ENCODE measurements at regions not wholly inside any gene's neighbourhood (a gene's known extent, or its start where the extent isn't known, plus 50 kb on each side); places are given as distances from the start of the nearest gene placed in this dataset.

GRCh38 chr6:149211046-149211571 lies 106.4 kb upstream of the TAB2 start:
- FAIRE-seq, result no peak
- DNase-seq (ENCODE audit: low spot score in 2 of 2), result no peak

- no peak for FAIRE-seq
- DNase-seq (ENCODE audit: low spot score in 2 of 2), result no peak
These were observed 105.3 kb upstream of the TAB2 start for GRCh38 chr6:149212206-149212605.

- DNase-seq (ENCODE audit: low spot score in 2 of 2) (no peak), FAIRE-seq (no peak)
These were observed 104.4 kb upstream of the TAB2 start for GRCh38 chr6:149212892-149213801.

DNA sequence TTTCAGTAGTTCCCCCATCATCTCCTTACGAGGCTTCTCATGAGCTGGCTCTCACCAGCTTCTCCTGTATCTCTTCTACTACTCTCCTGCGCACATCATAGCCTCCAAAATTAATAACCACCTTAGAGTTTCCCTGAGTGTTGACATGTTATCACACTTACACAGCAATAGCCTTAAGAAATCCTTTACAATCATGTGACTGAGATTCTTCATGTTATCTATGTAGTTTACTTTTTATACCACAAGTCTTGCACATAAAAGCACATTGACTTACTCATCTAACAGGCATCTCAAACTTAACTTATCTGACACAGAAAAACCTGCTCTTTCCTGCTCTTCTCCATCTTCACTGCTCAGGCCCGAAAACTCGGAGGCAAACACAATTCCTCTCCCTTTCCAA lies 103.7 kb upstream of the TAB2 start:
- no peak for FAIRE-seq

GRCh38 chr6:149216459-149216858 lies 101.1 kb upstream of the TAB2 start:
- FAIRE-seq (no peak), DNase-seq (ENCODE audit: low spot score in 2 of 2) (no peak)

More for the DNA sequence above, 103.7 kb upstream of the TAB2 start:
- DNase-seq (ENCODE audit: low spot score in 2 of 2), result no peak

- DNase-seq (ENCODE audit: low spot score in 2 of 2) (no peak), FAIRE-seq (no peak)
These were observed 100.0 kb upstream of the TAB2 start for GRCh38 chr6:149217466-149217888.

- DNase-seq (ENCODE audit: low spot score in 2 of 2), result no peak
- FAIRE-seq, result no peak
These were observed 99.0 kb upstream of the TAB2 start for GRCh38 chr6:149218471-149218870.

DNA sequence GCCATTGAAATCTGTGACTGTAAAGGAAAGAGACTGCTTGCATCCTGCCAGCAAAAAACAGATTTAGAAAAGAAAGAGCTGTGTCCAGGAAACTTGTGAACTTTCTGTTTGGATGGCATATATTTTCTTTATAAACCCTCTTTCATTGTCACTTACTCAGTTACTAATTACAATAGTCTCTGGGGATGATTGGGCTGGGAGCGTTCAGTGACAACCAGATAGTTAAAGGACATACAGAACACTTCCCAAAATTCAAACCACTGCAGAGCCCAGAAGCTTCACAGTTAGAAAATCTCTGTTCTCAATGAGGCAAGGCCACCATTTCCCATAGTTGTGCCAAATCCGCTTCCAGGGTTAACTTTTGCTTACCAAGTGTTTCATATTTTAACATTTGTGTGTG lies 98.6 kb upstream of the TAB2 start:
- no peak for FAIRE-seq
- DNase-seq (ENCODE audit: low spot score in 2 of 2), result no peak

- no peak for DNase-seq (ENCODE audit: low spot score in 2 of 2)
- no peak for FAIRE-seq
These were observed 96.4 kb upstream of the TAB2 start for GRCh38 chr6:149220882-149221773.

DNA sequence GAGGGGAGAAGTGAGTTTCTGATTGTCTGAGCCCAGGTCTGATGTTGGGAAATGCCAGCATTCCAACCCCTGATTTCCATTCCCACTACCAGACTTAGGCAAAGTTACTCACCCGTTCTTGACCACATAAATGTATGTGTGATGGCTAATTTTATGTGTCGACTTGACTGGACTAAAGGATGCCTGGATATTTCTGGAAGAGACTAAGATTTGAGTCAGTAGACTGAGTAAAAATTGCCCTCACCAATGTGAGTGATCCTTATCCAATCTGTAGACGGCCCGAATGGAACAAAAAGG lies 95.8 kb upstream of the TAB2 start:
- DNase-seq (ENCODE audit: low spot score in 2 of 2) (no peak), FAIRE-seq (no peak)

DNA sequence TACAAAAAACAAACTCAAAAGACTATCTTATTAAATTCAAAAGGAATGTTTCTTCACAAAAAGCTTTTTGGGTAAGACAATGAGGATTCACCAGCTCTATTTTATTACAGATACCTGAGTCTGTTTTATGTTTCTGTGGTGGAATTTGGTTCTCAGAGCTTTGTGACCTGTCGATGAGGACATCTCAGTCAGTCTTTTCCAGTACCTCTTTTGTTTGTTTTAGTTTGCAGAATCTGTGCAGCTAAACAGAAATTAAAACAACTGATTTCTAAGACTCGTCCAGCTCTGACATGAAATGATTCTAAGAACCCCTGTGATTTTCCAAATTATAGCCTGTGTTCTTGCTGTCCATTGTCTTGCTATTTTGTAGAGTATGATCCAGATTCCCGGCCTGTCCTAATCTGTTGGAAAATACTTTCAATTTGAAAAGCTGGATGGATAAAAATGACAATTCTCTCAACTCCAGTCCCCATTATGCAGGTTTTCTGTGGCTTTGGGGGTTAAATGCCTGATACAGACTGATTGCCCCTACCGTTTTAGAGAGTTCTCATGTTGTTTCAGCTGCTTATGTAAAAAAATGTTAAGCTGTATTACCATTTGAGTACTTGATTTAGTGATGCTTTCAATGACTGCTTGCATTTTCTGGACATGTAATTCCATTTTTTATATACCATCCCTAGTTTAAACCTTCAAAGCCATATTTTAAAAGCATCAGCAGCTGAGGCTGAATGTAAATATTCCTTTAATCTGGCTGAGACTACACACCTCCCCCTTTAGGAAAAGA lies 94.2 kb upstream of the TAB2 start:
- FAIRE-seq (no peak), DNase-seq (ENCODE audit: low spot score in 2 of 2) (no peak)

- FAIRE-seq (no peak), DNase-seq (ENCODE audit: low spot score in 2 of 2) (no peak)
These were observed 93.6 kb upstream of the TAB2 start for GRCh38 chr6:149223904-149224351.

GRCh38 chr6:149224399-149224798 lies 93.1 kb upstream of the TAB2 start:
- DNase-seq (ENCODE audit: low spot score in 2 of 2), result no peak
- FAIRE-seq, result no peak

GRCh38 chr6:149225370-149225769 lies 92.1 kb upstream of the TAB2 start:
- FAIRE-seq, result no peak
- no peak for DNase-seq (ENCODE audit: low spot score in 2 of 2)

- FAIRE-seq, result no peak
- no peak for DNase-seq (ENCODE audit: low spot score in 2 of 2)
These were observed 91.6 kb upstream of the TAB2 start for GRCh38 chr6:149225946-149226345.

DNA sequence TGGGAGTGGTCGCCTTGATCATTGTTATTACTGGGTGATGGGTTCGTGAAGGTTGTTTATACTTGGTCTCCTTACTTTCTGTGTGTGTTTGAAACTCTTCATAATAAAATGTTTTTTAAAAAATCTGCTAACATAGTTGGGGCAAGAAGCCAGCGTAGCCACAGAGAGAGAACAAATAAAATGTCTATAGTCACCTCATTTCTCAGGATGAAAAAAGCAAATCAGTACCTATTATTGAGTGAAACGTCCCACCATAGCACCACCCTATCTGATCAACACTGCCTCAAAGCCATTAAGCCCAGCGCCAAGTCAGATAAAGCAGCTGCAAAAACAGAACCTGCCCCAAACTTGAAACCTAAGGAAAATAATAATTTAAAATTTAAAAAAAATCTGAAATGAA lies 89.7 kb upstream of the TAB2 start:
- DNase-seq (ENCODE audit: low spot score in 2 of 2), result no peak
- FAIRE-seq, result no peak

- no peak for FAIRE-seq
- no peak for DNase-seq (ENCODE audit: low spot score in 2 of 2)
These were observed 89.1 kb upstream of the TAB2 start for GRCh38 chr6:149228311-149228955.

DNA sequence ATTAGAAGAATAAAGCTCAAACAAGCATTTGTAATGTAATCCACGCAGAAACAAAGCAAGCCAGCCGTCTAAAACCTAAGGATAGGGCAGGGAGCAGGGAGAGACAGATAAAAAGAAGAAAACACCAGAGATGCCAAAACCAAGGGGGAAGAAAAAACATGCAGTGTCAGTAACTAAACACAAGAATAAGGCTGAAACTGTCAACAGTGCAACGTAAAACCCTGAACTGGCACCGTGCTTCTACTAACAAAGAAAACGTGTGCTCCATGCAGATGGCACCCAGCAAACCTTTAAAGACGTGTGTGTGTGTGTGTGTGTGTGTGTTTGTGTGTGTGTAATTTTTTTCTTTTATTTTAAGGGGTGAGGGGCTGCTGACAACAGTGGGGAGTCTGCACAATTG lies 88.4 kb upstream of the TAB2 start:
- FAIRE-seq (no peak), DNase-seq (ENCODE audit: low spot score in 2 of 2) (no peak)

- DNase-seq (ENCODE audit: low spot score in 2 of 2), result no peak
- no peak for FAIRE-seq
These were observed 86.6 kb upstream of the TAB2 start for GRCh38 chr6:149230712-149231460.
